Kidney (tissue), 13 donors: ENCODE measurements at regions not wholly inside any gene's neighbourhood (a gene's known extent, or its start where the extent isn't known, plus 50 kb on each side); places are given as distances from the start of the nearest gene placed in this dataset.

Source experiments
- DNase-seq, 5 donors: peaks; one replicate each; pipeline ENCODE4 v3.0.0-alpha.2; 2013 to 2020
- FAIRE-seq: peaks from 2 replicates; lab custom pipeline; 2012; peaks lifted over from hg19 to GRCh38; lab: Jason Lieb, UNC
- H3K27ac ChIP-seq, 2 donors: one replicate each; pipeline ENCODE4 v1.7.0; 2013; ENCODE audit warnings: low read depth in 2 of 2, low read length in 2 of 2, inconsistent platforms in 1 of 2
- H3K27me3 ChIP-seq: one replicate; pipeline ENCODE4 v1.7.1; 2013; ENCODE audit warnings: low read length, inconsistent platforms; ENCODE audit not compliant: control insufficient read depth, insufficient read depth
- H3K36me3 ChIP-seq, 3 donors: one replicate each; pipeline versions ENCODE4 v1.7.0 to v1.7.1; 2013; ENCODE audit warnings: low read length in 3 of 3, control low read depth in 1 of 3, inconsistent platforms in 1 of 3; ENCODE audit not compliant: insufficient read depth in 3 of 3, control insufficient read depth in 2 of 3
- H3K4me1 ChIP-seq, 3 donors: one replicate each; pipeline versions ENCODE4 v1.7.0 to v1.7.1; 2013; ENCODE audit warnings: low read length in 3 of 3, inconsistent platforms in 1 of 3, low read depth in 1 of 3; ENCODE audit not compliant: control insufficient read depth in 2 of 3, insufficient read depth in 2 of 3
- H3K4me3 ChIP-seq, 3 donors: one replicate each; pipeline versions ENCODE4 v1.7.0 to v1.8.1; 2013; ENCODE audit warnings: low read length in 3 of 3, control low read depth in 1 of 3, inconsistent platforms in 1 of 3
- H3K9ac ChIP-seq, 3 donors: one replicate each; pipeline versions ENCODE4 v1.7.0 to v1.7.1; 2013; ENCODE audit warnings: low read length in 3 of 3, control low read depth in 1 of 3, inconsistent platforms in 1 of 3
- H3K9me3 ChIP-seq, 3 donors: one replicate each; pipeline versions ENCODE4 v1.7.0 to v1.7.1; 2013; ENCODE audit warnings: low read length in 3 of 3, control low read depth in 1 of 3, inconsistent platforms in 1 of 3; ENCODE audit not compliant: control insufficient read depth in 2 of 3, insufficient read depth in 1 of 3
- CTCF ChIP-seq: IDR thresholded peaks from 3 replicates; pipeline ENCODE4 v1.5.1; 2012; ENCODE audit warnings: mild to moderate bottlenecking, moderate library complexity, borderline replicate concordance; ENCODE audit not compliant: insufficient read depth; ENCODE audit errors: extremely low read depth
- intact Hi-C: fragments of 100-400 bp; cut with DNase I; formaldehyde crosslinking; loops from one replicate; pipeline ENCODE4 v1.11.1; 2022
- donor health status: control.
- donor health status: control.
- donor health status: control.
- donor health status: control.
- donor health status: control.
- donor health status: DM: yes; HTN: yes; CAD: no.
- donor health status: Normal renal cell carcinoma (clear cell type).

- H3K4me3 ChIP-seq = no peak overlapping the region
- DNase-seq (peak in 1 of 5 donors; percentile 23), FAIRE-seq (no peak)
- H3K27me3 ChIP-seq = no peaks in the 10 kb centered on the region
- intact Hi-C loops = no loop called here
- no peak overlapping the region for H3K27ac ChIP-seq
- H3K9me3 ChIP-seq = no peaks in the 10 kb centered on the region
- no peak for TF ChIP-seq CTCF
- H3K4me1 ChIP-seq = peaks cover 0 to 3% (median 0%) of the 10 kb centered on the region in 3 donors
- no peak overlapping the region for H3K9ac ChIP-seq
- H3K36me3 ChIP-seq = no peaks in the 10 kb centered on the region
Measured at GRCh38 chr16:66255647-66256046, 110.8 kb upstream of the CDH5 start.

GRCh38 chr16:66254751-66255150 is 111.7 kb upstream of the CDH5 start:
- intact Hi-C loops = no loop called here
- Histone ChIP-seq H3K36me3 (no peaks in the 10 kb centered on the region), H3K4me3 (no peak overlapping the region), H3K9ac (no peak overlapping the region), H3K27me3 (no peaks in the 10 kb centered on the region), H3K4me1 (peaks cover 0 to 3% (median 0%) of the 10 kb centered on the region in 3 donors), H3K27ac (no peak overlapping the region), H3K9me3 (no peaks in the 10 kb centered on the region)
- TF ChIP-seq CTCF = no peak
- no peak for DNase-seq
- FAIRE-seq = no peak

GRCh38 chr16:66254106-66254505 is 112.4 kb upstream of the CDH5 start:
- Histone ChIP-seq H3K27me3 (no peaks in the 10 kb centered on the region), H3K4me1 (peaks cover 0 to 3% (median 0%) of the 10 kb centered on the region in 3 donors), H3K9ac (no peak overlapping the region), H3K36me3 (no peaks in the 10 kb centered on the region), H3K27ac (no peak overlapping the region), H3K9me3 (no peaks in the 10 kb centered on the region), H3K4me3 (no peak overlapping the region)
- no peak for TF ChIP-seq CTCF
- FAIRE-seq (no peak), DNase-seq (peak in 1 of 5 donors; percentile 16)
- intact Hi-C loops = no loop called here
